GM23338 (cell line): ENCODE measurements at regions not wholly inside any gene's neighbourhood (a gene's known extent, or its start where the extent isn't known, plus 50 kb on each side); places are given as distances from the start of the nearest gene placed in this dataset.

Experiments
- CREB1 ChIP-seq: fragments of 250-450 bp; sonication (Bioruptor Pico); IDR thresholded peaks from 2 replicates; pipeline ENCODE4 v1.5.0; 2020; ENCODE audit warnings: low read depth, mild to moderate bottlenecking, moderate library complexity
- CTCF ChIP-seq, 2 experiments: fragments of 200-600 bp in 1 of 2; sonication (generic) in 1 of 2; conservative IDR thresholded peaks; 2 replicates each; pipeline versions ENCODE4 v1.5.1 to v1.6.1; 2016 to 2017; ENCODE audit warnings: antibody characterized with exemption in 2 of 2, low read depth in 2 of 2, mild to moderate bottlenecking in 2 of 2, moderate library complexity in 1 of 2
- ETS1 ChIP-seq: IDR thresholded peaks from 2 replicates; pipeline ENCODE4 v1.6.1; 2016; ENCODE audit warnings: antibody characterized with exemption
- EZH2 ChIP-seq: fragments of 200-600 bp; sonication (generic); IDR thresholded peaks from one replicate; pipeline ENCODE4 v1.8.0; 2017; ENCODE audit warnings: antibody characterized with exemption, mild to moderate bottlenecking, low read depth; ENCODE audit not compliant: unreplicated experiment
- EZH2phosphoT487 ChIP-seq: fragments of 200-600 bp; sonication (generic); IDR thresholded peaks from one replicate; pipeline ENCODE4 v1.8.1; 2018; ENCODE audit warnings: antibody characterized with exemption; ENCODE audit not compliant: unreplicated experiment
- JUNB ChIP-seq: IDR thresholded peaks from one replicate; pipeline ENCODE4 v1.6.1; 2016; ENCODE audit warnings: antibody characterized with exemption; ENCODE audit not compliant: unreplicated experiment
- NANOG ChIP-seq: IDR thresholded peaks from 2 replicates; pipeline ENCODE4 v1.6.1; 2016; ENCODE audit warnings: antibody characterized with exemption, borderline replicate concordance
- POLR2AphosphoS5 ChIP-seq: IDR thresholded peaks from 2 replicates; pipeline ENCODE4 v1.6.1; 2016; ENCODE audit warnings: antibody characterized with exemption, low read depth
- REST ChIP-seq: IDR thresholded peaks from one replicate; pipeline ENCODE4 v1.6.1; 2018; ENCODE audit warnings: antibody characterized with exemption; ENCODE audit not compliant: unreplicated experiment
- STAT1 ChIP-seq: IDR thresholded peaks from one replicate; pipeline ENCODE4 v1.6.1; 2016; ENCODE audit warnings: antibody characterized with exemption; ENCODE audit not compliant: unreplicated experiment
- ZNF114 ChIP-seq: fragments of 250-450 bp; sonication (Bioruptor Pico); IDR thresholded peaks from 2 replicates; pipeline ENCODE4 v1.5.0; 2020; ENCODE audit warnings: mild to moderate bottlenecking, moderate library complexity
- ZNF462 ChIP-seq: fragments of 250-450 bp; sonication (Bioruptor Pico); IDR thresholded peaks from 2 replicates; pipeline ENCODE4 v1.5.0; 2020; ENCODE audit warnings: mild to moderate bottlenecking, moderate library complexity

GRCh38 chr12:88665071-88665470 lies 84.8 kb upstream of the KITLG start:
- TF ChIP-seq CTCF (conservative IDR thresholded peaks at IDR 0.05; ENCODE audit: low read depth in 2 of 2) (no peak), REST (no peak), JUNB (no peak), ZNF114 (CRISPR knock-in tag) (no peak), EZH2 (no peak), POLR2AphosphoS5 (no peak), CREB1 (CRISPR knock-in tag) (no peak), EZH2phosphoT487 (no peak), ETS1 (no peak), STAT1 (no peak), ZNF462 (CRISPR knock-in tag) (no peak), NANOG (no peak)
